ENCODE measurements at regions not wholly inside any gene's neighbourhood (a gene's known extent, or its start where the extent isn't known, plus 50 kb on each side); places are given as distances from the start of the nearest gene placed in this dataset.

DNA sequence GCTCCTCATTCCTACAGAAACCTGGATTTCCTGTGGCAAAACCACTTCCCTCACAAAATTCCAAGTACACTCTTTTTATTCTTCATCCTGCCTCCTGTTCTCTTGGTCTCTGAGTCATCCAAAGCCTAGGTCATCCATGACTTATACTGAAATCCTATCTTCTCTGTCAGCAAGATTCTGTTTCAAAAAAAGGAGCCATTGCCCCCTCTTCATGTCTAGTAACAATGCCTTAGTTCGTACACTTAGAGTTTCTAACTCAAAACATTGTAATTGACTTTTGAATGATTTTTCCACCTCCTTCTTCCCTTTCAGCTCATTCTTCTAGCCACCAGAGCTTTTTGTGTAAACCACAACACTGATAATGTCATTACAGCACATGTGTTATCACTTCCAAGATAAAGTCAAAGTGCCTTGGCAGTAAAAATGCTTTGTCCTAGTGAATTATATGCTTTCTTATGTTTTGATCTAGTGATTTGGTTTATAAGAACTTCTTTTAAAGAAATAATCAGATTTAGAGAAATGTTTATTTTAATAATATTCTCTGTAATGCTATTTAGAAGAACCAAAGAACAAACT is 256.5 kb upstream of the NECTIN3 start:
- TF ChIP-seq, protein P1, sequence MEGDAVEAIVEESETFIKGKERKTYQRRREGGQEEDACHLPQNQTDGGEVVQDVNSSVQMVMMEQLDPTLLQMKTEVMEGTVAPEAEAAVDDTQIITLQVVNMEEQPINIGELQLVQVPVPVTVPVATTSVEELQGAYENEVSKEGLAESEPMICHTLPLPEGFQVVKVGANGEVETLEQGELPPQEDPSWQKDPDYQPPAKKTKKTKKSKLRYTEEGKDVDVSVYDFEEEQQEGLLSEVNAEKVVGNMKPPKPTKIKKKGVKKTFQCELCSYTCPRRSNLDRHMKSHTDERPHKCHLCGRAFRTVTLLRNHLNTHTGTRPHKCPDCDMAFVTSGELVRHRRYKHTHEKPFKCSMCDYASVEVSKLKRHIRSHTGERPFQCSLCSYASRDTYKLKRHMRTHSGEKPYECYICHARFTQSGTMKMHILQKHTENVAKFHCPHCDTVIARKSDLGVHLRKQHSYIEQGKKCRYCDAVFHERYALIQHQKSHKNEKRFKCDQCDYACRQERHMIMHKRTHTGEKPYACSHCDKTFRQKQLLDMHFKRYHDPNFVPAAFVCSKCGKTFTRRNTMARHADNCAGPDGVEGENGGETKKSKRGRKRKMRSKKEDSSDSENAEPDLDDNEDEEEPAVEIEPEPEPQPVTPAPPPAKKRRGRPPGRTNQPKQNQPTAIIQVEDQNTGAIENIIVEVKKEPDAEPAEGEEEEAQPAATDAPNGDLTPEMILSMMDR (IDR thresholded peaks at IDR 0.05), result no peak
- TF ChIP-seq POLR2A (IDR thresholded peaks at IDR 0.05), result no peak
